Activated CD4-positive, alpha-beta T cell treated with anti-CD3 and anti-CD28 coated beads for 48 hours (primary cell): ENCODE measurements at regions not wholly inside any gene's neighbourhood (a gene's known extent, or its start where the extent isn't known, plus 50 kb on each side); places are given as distances from the start of the nearest gene placed in this dataset.

Experiments used
- DNase-seq: peaks from one replicate; pipeline ENCODE4 v3.0.0-alpha.2; 2020

- DNase-seq: no peak
Measured at GRCh38 chr7:30212701-30213111, 71.7 kb upstream of the ZNRF2 start.

GRCh38 chr7:30213637-30214036, 70.8 kb upstream of the ZNRF2 start:
- DNase-seq: no peak

GRCh38 chr7:30214651-30215137, 69.7 kb upstream of the ZNRF2 start:
- DNase-seq: no peak

- no peak for DNase-seq
Measured at GRCh38 chr7:30221764-30222163, 62.6 kb upstream of the ZNRF2 start.

- DNase-seq: peak; percentile 13
Measured at GRCh38 chr7:30222515-30223215, 61.7 kb upstream of the ZNRF2 start.

GRCh38 chr7:30223896-30224295, 60.5 kb upstream of the ZNRF2 start:
- DNase-seq: no peak

- DNase-seq: no peak
Measured at GRCh38 chr7:30224511-30225062, 59.8 kb upstream of the ZNRF2 start.

GRCh38 chr7:30225863-30226613, 58.4 kb upstream of the ZNRF2 start:
- DNase-seq: peak; percentile 22

GRCh38 chr7:30226614-30227268, 57.7 kb upstream of the ZNRF2 start:
- no peak for DNase-seq

- no peak for DNase-seq
Measured at GRCh38 chr7:30231271-30231670, 53.1 kb upstream of the ZNRF2 start.

- DNase-seq: no peak
Measured at GRCh38 chr7:30232391-30232790, 52.0 kb upstream of the ZNRF2 start.
